ENCODE measurements at regions not wholly inside any gene's neighbourhood (a gene's known extent, or its start where the extent isn't known, plus 50 kb on each side); places are given as distances from the start of the nearest gene placed in this dataset.

DNA sequence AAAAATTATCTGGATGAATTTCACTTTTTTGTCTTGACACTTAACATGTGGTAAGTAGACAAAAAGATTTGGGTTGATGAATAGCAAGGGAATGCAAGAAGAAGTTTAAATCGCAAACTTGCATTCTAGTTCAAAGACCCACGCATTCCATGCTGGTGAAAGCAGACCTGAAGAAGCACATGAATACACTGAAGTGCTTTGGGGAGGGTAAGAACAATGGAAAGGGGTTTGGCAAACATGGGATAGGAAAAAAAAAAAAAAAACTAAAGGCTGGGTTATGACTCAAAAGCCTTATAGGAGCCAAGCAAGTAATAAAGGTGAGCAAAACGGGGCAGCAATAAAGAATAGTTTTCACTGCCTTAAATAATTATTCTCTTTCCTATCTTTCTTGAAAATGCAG is 450.2 kb downstream of the LMO4 start:
- Mint-ChIP-seq H3K4me3 (no peak overlapping the region), H3K36me3 (ENCODE audit: low read depth) (no peaks in the 10 kb centered on the region), H3K27ac (no peak overlapping the region), H3K9me3 (no peaks in the 10 kb centered on the region), H3K4me1 (no peaks in the 10 kb centered on the region), H3K27me3 (ENCODE audit: insufficient read depth) (no peaks in the 10 kb centered on the region)
- H3K36me3 ChIP-seq (ENCODE audit: control insufficient read depth, insufficient read depth, low read length): no peaks in the 10 kb centered on the region
- H3K27me3 ChIP-seq (ENCODE audit: control insufficient read depth, insufficient read depth, low read length, poor library complexity, severe bottlenecking): no peaks in the 10 kb centered on the region
- no peaks in the 10 kb centered on the region for H3K4me1 ChIP-seq (ENCODE audit: control insufficient read depth, insufficient read depth, low read length)
- DNase-seq: no peak
- H3K9ac ChIP-seq (ENCODE audit: extremely low read depth, low read length, poor library complexity, severe bottlenecking): no peak overlapping the region
- H3K27ac ChIP-seq (ENCODE audit: low read depth, low read length): no peak overlapping the region
- H3K4me3 ChIP-seq (ENCODE audit: low read length): no peak overlapping the region
- 94 to 96% methylated on average over 3 of the region's 3 CpGs for WGBS, 2 experiments (ENCODE audit: insufficient coverage in 1 of 2, insufficient read length in 1 of 2)
- H3K9me3 ChIP-seq (ENCODE audit: control insufficient read depth, low read length): no peaks in the 10 kb centered on the region
- TF ChIP-seq, protein P1, sequence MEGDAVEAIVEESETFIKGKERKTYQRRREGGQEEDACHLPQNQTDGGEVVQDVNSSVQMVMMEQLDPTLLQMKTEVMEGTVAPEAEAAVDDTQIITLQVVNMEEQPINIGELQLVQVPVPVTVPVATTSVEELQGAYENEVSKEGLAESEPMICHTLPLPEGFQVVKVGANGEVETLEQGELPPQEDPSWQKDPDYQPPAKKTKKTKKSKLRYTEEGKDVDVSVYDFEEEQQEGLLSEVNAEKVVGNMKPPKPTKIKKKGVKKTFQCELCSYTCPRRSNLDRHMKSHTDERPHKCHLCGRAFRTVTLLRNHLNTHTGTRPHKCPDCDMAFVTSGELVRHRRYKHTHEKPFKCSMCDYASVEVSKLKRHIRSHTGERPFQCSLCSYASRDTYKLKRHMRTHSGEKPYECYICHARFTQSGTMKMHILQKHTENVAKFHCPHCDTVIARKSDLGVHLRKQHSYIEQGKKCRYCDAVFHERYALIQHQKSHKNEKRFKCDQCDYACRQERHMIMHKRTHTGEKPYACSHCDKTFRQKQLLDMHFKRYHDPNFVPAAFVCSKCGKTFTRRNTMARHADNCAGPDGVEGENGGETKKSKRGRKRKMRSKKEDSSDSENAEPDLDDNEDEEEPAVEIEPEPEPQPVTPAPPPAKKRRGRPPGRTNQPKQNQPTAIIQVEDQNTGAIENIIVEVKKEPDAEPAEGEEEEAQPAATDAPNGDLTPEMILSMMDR (conservative IDR thresholded peaks at IDR 0.05): no peak

DNA sequence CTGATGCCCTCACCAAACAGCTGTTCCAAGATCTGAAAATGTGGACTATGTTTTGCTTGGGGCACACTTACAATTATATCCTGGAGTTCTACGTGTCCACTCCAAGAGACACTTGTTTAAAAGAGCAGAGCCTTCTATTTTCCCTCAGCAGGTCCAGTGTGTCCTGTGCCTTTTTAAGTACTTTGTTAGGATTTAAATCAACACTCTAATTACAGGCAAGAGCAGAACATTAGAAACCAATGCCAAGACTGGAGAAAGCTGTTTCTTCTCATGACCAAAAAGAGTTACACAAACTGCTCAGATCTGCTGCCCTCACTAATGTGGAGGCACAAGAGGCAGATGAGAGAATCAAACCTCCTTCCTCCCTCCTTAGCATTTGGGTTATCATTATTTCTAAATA is 452.9 kb downstream of the LMO4 start:
- Histone ChIP-seq H3K27ac (ENCODE audit: low read depth, low read length) (no peak overlapping the region), H3K4me1 (ENCODE audit: control insufficient read depth, insufficient read depth, low read length) (peaks cover 2% of the 10 kb centered on the region), H3K9ac (ENCODE audit: extremely low read depth, low read length, poor library complexity, severe bottlenecking) (no peak overlapping the region), H3K36me3 (ENCODE audit: control insufficient read depth, insufficient read depth, low read length) (no peaks in the 10 kb centered on the region), H3K27me3 (ENCODE audit: control insufficient read depth, insufficient read depth, low read length, poor library complexity, severe bottlenecking) (no peaks in the 10 kb centered on the region), H3K9me3 (ENCODE audit: control insufficient read depth, low read length) (no peaks in the 10 kb centered on the region), H3K4me3 (ENCODE audit: low read length) (no peak overlapping the region)
- H3K9me3 Mint-ChIP-seq: no peaks in the 10 kb centered on the region
- H3K27ac Mint-ChIP-seq: no peak overlapping the region
- DNase-seq: no peak
- H3K27me3 Mint-ChIP-seq (ENCODE audit: insufficient read depth): no peaks in the 10 kb centered on the region
- TF ChIP-seq, protein P1 (conservative IDR thresholded peaks at IDR 0.05): no peak
- peaks cover 5% of the 10 kb centered on the region for H3K4me1 Mint-ChIP-seq
- 95% methylated on average over 1 of the region's 1 CpG; no CpG with 5 or more reads in 1 of the 2 experiments for WGBS, 2 experiments (ENCODE audit: insufficient coverage in 1 of 2, insufficient read length in 1 of 2)
- no peak overlapping the region for H3K4me3 Mint-ChIP-seq
- no peaks in the 10 kb centered on the region for H3K36me3 Mint-ChIP-seq (ENCODE audit: low read depth)

- peaks cover 21% of the 10 kb centered on the region for H3K4me1 Mint-ChIP-seq
- H3K4me1 ChIP-seq (ENCODE audit: control insufficient read depth, insufficient read depth, low read length): peaks cover 13% of the 10 kb centered on the region
- H3K27ac ChIP-seq (ENCODE audit: low read depth, low read length): no peak overlapping the region
- H3K36me3 ChIP-seq (ENCODE audit: control insufficient read depth, insufficient read depth, low read length): no peaks in the 10 kb centered on the region
- no peaks in the 10 kb centered on the region for H3K27me3 Mint-ChIP-seq (ENCODE audit: insufficient read depth)
- 97% methylated on average over 2 of the region's 2 CpGs; no CpG with 5 or more reads in 1 of the 2 experiments for WGBS, 2 experiments (ENCODE audit: insufficient coverage in 1 of 2, insufficient read length in 1 of 2)
- no peaks in the 10 kb centered on the region for H3K36me3 Mint-ChIP-seq (ENCODE audit: low read depth)
- no peaks in the 10 kb centered on the region for H3K9me3 ChIP-seq (ENCODE audit: control insufficient read depth, low read length)
- DNase-seq: no peak
- no peaks in the 10 kb centered on the region for H3K9me3 Mint-ChIP-seq
- no peak overlapping the region for H3K4me3 Mint-ChIP-seq
- H3K4me3 ChIP-seq (ENCODE audit: low read length): no peak overlapping the region
- no peaks in the 10 kb centered on the region for H3K27me3 ChIP-seq (ENCODE audit: control insufficient read depth, insufficient read depth, low read length, poor library complexity, severe bottlenecking)
- TF ChIP-seq, protein P1 (conservative IDR thresholded peaks at IDR 0.05): no peak
- H3K9ac ChIP-seq (ENCODE audit: extremely low read depth, low read length, poor library complexity, severe bottlenecking): no peak overlapping the region
- no peak overlapping the region for H3K27ac Mint-ChIP-seq
Measured at GRCh38 chr1:87783315-87783714, 454.6 kb downstream of the LMO4 start.
